Panc1 (cell line): ENCODE measurements at regions not wholly inside any gene's neighbourhood (a gene's known extent, or its start where the extent isn't known, plus 50 kb on each side); places are given as distances from the start of the nearest gene placed in this dataset.

Source experiments
- ATAC-seq: fragments of 200-7000 bp; cut with Tn5 transposase; 2 replicates; pipeline ENCODE4 v1.9.1; 2020; ENCODE audit warnings: mild to moderate bottlenecking, moderate library complexity
- BruUV-seq: library from RNA; stranded (reverse); fragments of 400-500 nt; replicated peaks from 2 replicates; lab custom pipeline; 2021; lab: Mats Ljungman, UMichigan
- CTCF ChIA-PET: fragments of 300-600 bp; sonication (Branson Sonifier 250); formaldehyde crosslinking; loops from one replicate; lab custom pipeline; 2022; ENCODE audit warnings: antibody characterized with exemption; lab: Charles Lee
- POLR2A ChIA-PET: fragments of 300-600 bp; sonication (Branson Sonifier 250); formaldehyde crosslinking; loops from one replicate; lab custom pipeline; 2022; ENCODE audit warnings: antibody characterized with exemption; lab: Charles Lee
- DNase-seq: peaks from one replicate; pipeline ENCODE4 v3.0.0-alpha.2; 2010; ENCODE audit warnings: low read depth, low spot score
- H3K27ac ChIP-seq: 2 replicates; pipeline ENCODE4 v1.5.1; 2011; ENCODE audit warnings: mild to moderate bottlenecking, low read length, inconsistent platforms
- H3K27me3 ChIP-seq: fragments of 200-500 bp; sonication (Bioruptor generic); 2 replicates; pipeline ENCODE4 v1.6.0; 2014; ENCODE audit warnings: low read length, inconsistent platforms; ENCODE audit not compliant: control insufficient read depth, insufficient read depth
- H3K36me3 ChIP-seq: fragments of 200-500 bp; sonication (Bioruptor generic); 2 replicates; pipeline ENCODE4 v1.5.1; 2014; ENCODE audit warnings: inconsistent platforms, mild to moderate bottlenecking, low read length, moderate library complexity; ENCODE audit not compliant: control insufficient read depth, insufficient read depth
- H3K4me1 ChIP-seq: 2 replicates; pipeline ENCODE4 v1.5.1; 2011; ENCODE audit warnings: inconsistent platforms, mild to moderate bottlenecking, low read length, moderate library complexity; ENCODE audit not compliant: control insufficient read depth, insufficient read depth
- H3K4me3 ChIP-seq, 2 experiments: 2 replicates each; pipeline ENCODE4 v1.5.1; 2011 to 2012; ENCODE audit warnings: low read depth in 2 of 2, low read length in 2 of 2, mild to moderate bottlenecking in 2 of 2, inconsistent platforms in 1 of 2, moderate library complexity in 1 of 2
- H3K9me3 ChIP-seq: fragments of 200-500 bp; sonication (Bioruptor generic); 2 replicates; pipeline ENCODE4 v1.5.1; 2014; ENCODE audit warnings: low read depth, mild to moderate bottlenecking, inconsistent platforms, low read length, moderate library complexity; ENCODE audit not compliant: control insufficient read depth, insufficient read depth
- POLR2AphosphoS5 ChIP-seq: IDR thresholded peaks from 2 replicates; pipeline ENCODE4 v1.6.1; 2012; ENCODE audit warnings: mild to moderate bottlenecking, low read depth, low read length, moderate library complexity
- REST ChIP-seq, 2 experiments: IDR thresholded peaks; 2 replicates each; pipeline ENCODE4 v1.6.1; 2011 to 2012; ENCODE audit warnings: low read depth in 2 of 2, control low read depth in 1 of 2, low read length in 1 of 2, mild to moderate bottlenecking in 1 of 2, moderate library complexity in 1 of 2; ENCODE audit not compliant: insufficient read depth in 1 of 2
- SIN3A ChIP-seq: IDR thresholded peaks from 2 replicates; pipeline ENCODE4 v1.6.1; 2012; ENCODE audit warnings: low read depth, mild to moderate bottlenecking, low read length, moderate library complexity, borderline replicate concordance; ENCODE audit not compliant: insufficient read depth
- TCF7L2 ChIP-seq: IDR thresholded peaks from 2 replicates; pipeline ENCODE4 v1.6.1; 2011; ENCODE audit warnings: mild to moderate bottlenecking, low read depth, low read length, inconsistent platforms
- in situ Hi-C: cut with HindIII; loops from 2 replicates; pipeline ENCODE4 v1.10.0; 2016; ENCODE audit warnings: low sequenced_read_pairs, low pct_unique_long_range_greater_than_20kb
- intact Hi-C: fragments of 100-400 bp; cut with micrococcal nuclease; formaldehyde crosslinking; loops from one replicate; pipeline ENCODE4 v1.10.0; 2022; ENCODE audit not compliant: unreplicated experiment
- TF ChIP-seq, protein P1 (sequence below): fragments of 450-650 bp; IDR thresholded peaks from 2 replicates; pipeline ENCODE4 v1.5.1; 2017; ENCODE audit warnings: mild to moderate bottlenecking

DNA sequence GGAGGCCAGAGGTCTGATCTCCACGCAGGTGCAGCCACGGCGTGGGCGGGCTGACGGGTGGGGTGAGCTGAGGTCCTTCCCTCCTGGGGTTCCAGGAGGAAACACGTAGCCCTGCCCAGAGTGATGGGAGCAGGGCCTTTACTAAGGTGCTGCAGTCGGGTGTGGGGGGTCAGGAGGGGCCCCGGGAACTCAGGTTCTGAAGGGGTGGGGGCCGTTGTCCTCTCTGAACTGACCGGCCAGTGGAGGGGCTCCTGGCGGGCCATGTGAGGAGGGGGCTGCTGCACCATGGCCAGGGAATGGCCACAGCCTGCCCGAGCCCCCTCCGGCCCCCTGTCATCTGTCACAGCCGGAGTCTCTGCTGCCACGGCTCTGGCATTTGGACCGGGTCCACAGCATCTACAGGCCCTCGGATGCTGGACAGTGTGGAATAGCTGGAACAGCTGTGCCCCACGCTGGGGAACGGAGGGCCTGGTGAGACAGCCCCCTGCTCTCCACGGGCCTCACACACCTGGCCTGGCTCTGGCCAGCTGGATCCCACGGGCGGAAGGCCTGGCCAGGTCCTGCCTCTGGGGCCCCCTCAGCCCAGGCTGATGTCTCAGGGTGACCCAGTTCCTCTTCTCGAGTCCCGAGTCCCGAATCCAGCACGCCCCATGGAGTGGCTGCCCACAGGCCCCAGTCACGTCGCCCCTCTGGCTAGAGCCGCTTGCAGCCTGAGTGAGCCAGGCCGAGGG lies 145.6 kb upstream of the GPC1 start:
- Histone ChIP-seq H3K4me1 (no peaks in the 10 kb centered on the region), H3K27me3 (no peaks in the 10 kb centered on the region), H3K27ac (no peak overlapping the region), H3K36me3 (no peaks in the 10 kb centered on the region), H3K4me3 (no peak overlapping the region), H3K9me3 (no peaks in the 10 kb centered on the region)
- DNase-seq = no peak
- in situ Hi-C loops (no loop called here), intact Hi-C loops (no loop called here)
- no peak for TF ChIP-seq POLR2AphosphoS5
- no peak for TF ChIP-seq SIN3A
- no peak for TF ChIP-seq REST (IDR thresholded peaks at IDR 0.05; ENCODE audit: insufficient read depth in 1 of 2, low read depth in 2 of 2, low read length in 1 of 2)
- no peak for TF ChIP-seq TCF7L2
- TF ChIP-seq, protein P1, sequence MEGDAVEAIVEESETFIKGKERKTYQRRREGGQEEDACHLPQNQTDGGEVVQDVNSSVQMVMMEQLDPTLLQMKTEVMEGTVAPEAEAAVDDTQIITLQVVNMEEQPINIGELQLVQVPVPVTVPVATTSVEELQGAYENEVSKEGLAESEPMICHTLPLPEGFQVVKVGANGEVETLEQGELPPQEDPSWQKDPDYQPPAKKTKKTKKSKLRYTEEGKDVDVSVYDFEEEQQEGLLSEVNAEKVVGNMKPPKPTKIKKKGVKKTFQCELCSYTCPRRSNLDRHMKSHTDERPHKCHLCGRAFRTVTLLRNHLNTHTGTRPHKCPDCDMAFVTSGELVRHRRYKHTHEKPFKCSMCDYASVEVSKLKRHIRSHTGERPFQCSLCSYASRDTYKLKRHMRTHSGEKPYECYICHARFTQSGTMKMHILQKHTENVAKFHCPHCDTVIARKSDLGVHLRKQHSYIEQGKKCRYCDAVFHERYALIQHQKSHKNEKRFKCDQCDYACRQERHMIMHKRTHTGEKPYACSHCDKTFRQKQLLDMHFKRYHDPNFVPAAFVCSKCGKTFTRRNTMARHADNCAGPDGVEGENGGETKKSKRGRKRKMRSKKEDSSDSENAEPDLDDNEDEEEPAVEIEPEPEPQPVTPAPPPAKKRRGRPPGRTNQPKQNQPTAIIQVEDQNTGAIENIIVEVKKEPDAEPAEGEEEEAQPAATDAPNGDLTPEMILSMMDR = no peak
- POLR2A ChIA-PET = no interaction called here
- ATAC-seq = no peak
- CTCF ChIA-PET = interaction anchor here (0.5 kb wide), 1 partner anchor 16 kb away, joined by 6 read pairs; no protein-coding TSS in a partner anchor
- BruUV-seq = no TSS peak

GRCh38 chr2:240290432-240291336 lies 144.8 kb upstream of the GPC1 start:
- intact Hi-C loops = no loop called here
- CTCF ChIA-PET = interaction anchor here (0.5 kb wide), 1 partner anchor 15 kb away, joined by 6 read pairs; no protein-coding TSS in a partner anchor
- no TSS peak for BruUV-seq
- H3K27me3 ChIP-seq = no peaks in the 10 kb centered on the region
- no peaks in the 10 kb centered on the region for H3K4me1 ChIP-seq
- in situ Hi-C loops = no loop called here
- TF ChIP-seq SIN3A = no peak
- TF ChIP-seq POLR2AphosphoS5 = no peak
- TF ChIP-seq, protein P1 = no peak
- no peak for TF ChIP-seq REST (IDR thresholded peaks at IDR 0.05; ENCODE audit: insufficient read depth in 1 of 2, low read depth in 2 of 2, low read length in 1 of 2)
- TF ChIP-seq TCF7L2 = no peak
- POLR2A ChIA-PET = no interaction called here
- no peak overlapping the region for H3K4me3 ChIP-seq
- DNase-seq (no peak), ATAC-seq (no peak)
- no peaks in the 10 kb centered on the region for H3K9me3 ChIP-seq
- H3K27ac ChIP-seq = no peak overlapping the region
- H3K36me3 ChIP-seq = no peaks in the 10 kb centered on the region
